ENCODE measurements at regions not wholly inside any gene's neighbourhood (a gene's known extent, or its start where the extent isn't known, plus 50 kb on each side); places are given as distances from the start of the nearest gene placed in this dataset.

DNA sequence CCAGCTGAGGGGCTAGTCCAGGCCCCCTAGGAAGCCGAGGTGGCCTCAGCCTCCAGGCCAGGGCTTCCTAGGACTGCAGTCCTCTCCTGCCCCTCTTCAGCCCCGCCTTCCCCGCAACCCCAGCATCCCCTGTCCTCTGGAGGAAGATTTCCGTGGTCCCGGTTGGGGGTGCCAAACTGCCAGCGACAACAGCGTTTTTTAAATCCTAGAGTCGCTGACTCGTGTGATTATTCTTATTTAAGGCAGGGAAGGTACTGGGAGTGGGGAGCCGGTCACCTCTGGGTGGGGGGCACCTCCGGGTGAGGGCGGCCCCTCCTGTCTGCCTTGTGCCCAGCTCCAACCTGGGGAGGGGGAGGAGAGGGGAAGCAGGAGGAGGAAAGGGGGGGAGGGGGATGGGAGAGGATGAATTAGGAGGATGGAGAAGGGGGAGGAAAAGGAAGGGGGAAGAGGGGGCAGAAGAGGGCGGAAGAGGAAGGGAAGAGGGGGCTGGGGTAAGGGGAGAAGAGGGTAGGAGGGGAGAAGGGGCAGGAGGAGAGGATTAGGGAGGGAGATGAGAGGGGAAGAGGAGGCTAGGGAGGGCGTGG, 173.1 kb upstream of the IER5L start:
- ChIA-PET CTCF (ENCODE audit: partially characterized antibody) (interaction anchor here (1.1 to 1.6 kb wide), 4 partner anchors 11 to 176 kb away, joined by 3 to 4 read pairs (median 4); no protein-coding TSS in a partner anchor), POLR2A (ENCODE audit: partially characterized antibody) (interaction anchor here (0.6 to 8.3 kb wide), 4 partner anchors 16 to 110 kb away, joined by 3 to 65 read pairs (median 4); no protein-coding TSS in a partner anchor)
- H3K4me1 ChIP-seq (replicated peaks in 1 of 4; ENCODE audit: control insufficient read depth in 3 of 4, insufficient read depth in 4 of 4, low read length in 3 of 4), result peaks cover 0 to 19% (median 8%) of the 10 kb centered on the region in 4 experiments; a peak in 4 of 7 replicates
- H3K79me2 ChIP-seq (ENCODE audit: control insufficient read depth in 1 of 2, insufficient read depth in 2 of 2, low read length in 2 of 2), result no peaks in the 10 kb centered on the region
- no peak overlapping the region for H3K9ac ChIP-seq (replicated peaks in 1 of 4; ENCODE audit: extremely low read depth in 1 of 4, low read depth in 3 of 4, low read length in 3 of 4)
- no peak overlapping the region for H4K8ac ChIP-seq (ENCODE audit: extremely low read depth, insufficient read depth, low read length)
- H4K91ac ChIP-seq (replicated peaks; ENCODE audit: insufficient read length, low read length), result peak overlapping the region; percentile 55
- no peak overlapping the region for H4K5ac ChIP-seq (ENCODE audit: insufficient read length, low read depth, low read length)
- 6% methylated on average over 11 of the region's 14 CpGs; no CpG with 5 or more reads in 1 of the 2 experiments for WGBS, 2 experiments (ENCODE audit: extremely low coverage in 1 of 2, insufficient coverage in 1 of 2, insufficient read length in 1 of 2, insufficient replicate concordance in 2 of 2, low coverage in 1 of 2, low lambda C conversion rate in 2 of 2, missing lambda C conversion rate in 1 of 2)
- H2AFZ ChIP-seq (ENCODE audit: low read length), result no peak overlapping the region
- no peaks in the 10 kb centered on the region for H3K36me3 ChIP-seq (ENCODE audit: control insufficient read depth in 2 of 4, insufficient read depth in 4 of 4, low read length in 3 of 4)
- no peak overlapping the region for H3K4ac ChIP-seq (replicated peaks; ENCODE audit: insufficient read length, low read depth, low read length)
- H2BK5ac ChIP-seq (ENCODE audit: low read depth, low read length), result peak overlapping the region; percentile 81; the same call in 1 of the 2 replicates
- H3K23ac ChIP-seq (ENCODE audit: insufficient read length), result no peak overlapping the region
- no peaks in the 10 kb centered on the region; a peak in 1 of 7 replicates for H3K27me3 ChIP-seq (replicated peaks in 1 of 4; ENCODE audit: control insufficient read depth in 3 of 4, extremely low read depth in 1 of 4, insufficient read depth in 3 of 4, low read length in 3 of 4)
- H3K79me1 ChIP-seq (ENCODE audit: low read depth, low read length), result no peaks in the 10 kb centered on the region
- H3K18ac ChIP-seq (ENCODE audit: extremely low read depth, low read length), result peak overlapping the region; percentile 78
- no peak overlapping the region for H2BK15ac ChIP-seq (ENCODE audit: low read length)
- 0 out of 2 replicates have a peak overlapping the region, but pooled peaks have one; percentile 11 for H2AK5ac ChIP-seq (ENCODE audit: low read depth, low read length)
- peak overlapping the region in 2 of 4 experiments; percentile 47 to 82; a peak in 5 of 8 replicates for H3K4me3 ChIP-seq (ENCODE audit: extremely low read depth in 1 of 4, insufficient read depth in 2 of 4, low read depth in 3 of 4, low read length in 4 of 4)
- no peak overlapping the region for H3K56ac ChIP-seq (replicated peaks; ENCODE audit: insufficient read length, low read depth, low read length)
- no peak overlapping the region for H2BK120ac ChIP-seq (replicated peaks; ENCODE audit: low read depth, low read length)
- no peak overlapping the region for H3K14ac ChIP-seq (ENCODE audit: insufficient read length)
- FAIRE-seq (no peak), DNase-seq (ENCODE audit: low read depth in 1 of 2, low spot score in 2 of 2) (peak in 1 of 2 experiments; percentile 86)
- H2BK20ac ChIP-seq (ENCODE audit: low read length), result no peak overlapping the region
- 0 out of 2 replicates have a peak overlapping the region, but pooled peaks have one; percentile 75 for H2BK12ac ChIP-seq (ENCODE audit: low read depth, low read length)
- peaks cover 6% of the 10 kb centered on the region for H3K23me2 ChIP-seq (ENCODE audit: low read depth, low read length)
- peak overlapping the region; percentile 72 to 87 for H3K4me2 ChIP-seq (ENCODE audit: insufficient read depth in 1 of 2, low read depth in 2 of 2, low read length in 2 of 2)
- H3K9me3 ChIP-seq (ENCODE audit: insufficient read depth in 2 of 2, low read depth in 1 of 2, low read length in 1 of 2), result 0 out of 4 replicates have a peak, but pooled peaks cover 0 to 6% of the 10 kb centered on the region in 2 experiments
- no peak overlapping the region; the same call in 1 of the 2 replicates for H3K27ac ChIP-seq (ENCODE audit: low read depth, low read length)
- H4K20me1 ChIP-seq (replicated peaks in 1 of 2; ENCODE audit: control insufficient read depth in 1 of 2, insufficient read depth in 2 of 2, low read length in 2 of 2), result no peaks in the 10 kb centered on the region
- TF ChIP-seq, protein P1, sequence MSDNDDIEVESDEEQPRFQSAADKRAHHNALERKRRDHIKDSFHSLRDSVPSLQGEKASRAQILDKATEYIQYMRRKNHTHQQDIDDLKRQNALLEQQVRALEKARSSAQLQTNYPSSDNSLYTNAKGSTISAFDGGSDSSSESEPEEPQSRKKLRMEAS (IDR thresholded peaks at IDR 0.05), result peak; percentile 23; the same call in 1 of the 2 replicates
- TF ChIP-seq KDM5A (IDR thresholded peaks at IDR 0.05; ENCODE audit: low read length) (no peak), ASH2L (IDR thresholded peaks at IDR 0.05; ENCODE audit: low read length) (peak; percentile 36), SAP30 (IDR thresholded peaks at IDR 0.05; ENCODE audit: insufficient read depth, insufficient replicate concordance, low read length) (no peak), CTBP2 (IDR thresholded peaks at IDR 0.05; ENCODE audit: borderline replicate concordance, insufficient read depth, insufficient read length, low read length) (peak; percentile 18), RAD21 (IDR thresholded peaks at IDR 0.05 in 1 of 2, conservative IDR thresholded peaks at IDR 0.05 in 1 of 2; ENCODE audit: low read depth in 2 of 2, low read length in 2 of 2) (peak in 1 of 2 experiments; percentile 44; a peak in 2 of 4 replicates), POU5F1 (IDR thresholded peaks at IDR 0.05; ENCODE audit: low read depth, low read length) (no peak), KDM1A (IDR thresholded peaks at IDR 0.05; ENCODE audit: borderline replicate concordance, low read length) (peak; percentile 96), NANOG (IDR thresholded peaks at IDR 0.05; ENCODE audit: insufficient read depth, low read depth, low read length, poor library complexity, severe bottlenecking) (no peak), ZNF274 (IDR thresholded peaks at IDR 0.05; ENCODE audit: borderline replicate concordance, extremely low read depth, low read length) (no peak)
